MM.1S (cell line): ENCODE measurements at regions not wholly inside any gene's neighbourhood (a gene's known extent, or its start where the extent isn't known, plus 50 kb on each side); places are given as distances from the start of the nearest gene placed in this dataset.

Experiments used
- DNase-seq: peaks from one replicate; pipeline ENCODE4 v3.0.0-alpha.2; 2015
- H2AFZ ChIP-seq: fragments of 300-600 bp; sonication (generic); 2 replicates; pipeline ENCODE4 v1.6.0; 2016; ENCODE audit warnings: antibody characterized with exemption, low read length
- H3F3A ChIP-seq: fragments of 300-600 bp; sonication (generic); 2 replicates; pipeline ENCODE4 v1.6.1; 2016; ENCODE audit warnings: mild to moderate bottlenecking, antibody characterized with exemption, low read length, moderate library complexity, mixed read lengths; ENCODE audit not compliant: insufficient read depth
- H3K27ac ChIP-seq: fragments of 300-600 bp; sonication (generic); 2 replicates; pipeline ENCODE4 v1.5.1; 2016; ENCODE audit warnings: mild to moderate bottlenecking, low read length
- H3K27me3 ChIP-seq: fragments of 300-600 bp; sonication (generic); replicated peaks from 2 replicates; pipeline ENCODE4 v1.6.0; 2016; ENCODE audit warnings: low read length; ENCODE audit not compliant: insufficient read depth
- H3K36me3 ChIP-seq: fragments of 300-600 bp; sonication (generic); replicated peaks from 2 replicates; pipeline ENCODE4 v1.6.1; 2016; ENCODE audit warnings: mild to moderate bottlenecking, low read length, mixed read lengths; ENCODE audit not compliant: insufficient read depth
- H3K4me1 ChIP-seq: fragments of 300-600 bp; sonication (generic); 2 replicates; pipeline ENCODE4 v1.6.1; 2016; ENCODE audit warnings: low read length, mixed read lengths
- H3K4me2 ChIP-seq: fragments of 300-600 bp; sonication (generic); 2 replicates; pipeline ENCODE4 v1.6.0; 2016; ENCODE audit warnings: low read depth, low read length
- H3K4me3 ChIP-seq: fragments of 300-600 bp; sonication (generic); 2 replicates; pipeline ENCODE4 v1.5.1; 2016; ENCODE audit warnings: low read length, mixed read lengths
- H3K79me2 ChIP-seq: fragments of 300-600 bp; sonication (generic); 2 replicates; pipeline ENCODE4 v1.6.1; 2016; ENCODE audit warnings: mixed run types, low read length, mixed read lengths
- H3K9ac ChIP-seq: fragments of 300-600 bp; sonication (generic); 2 replicates; pipeline ENCODE4 v1.6.1; 2016; ENCODE audit warnings: low read length, mixed read lengths
- H3K9me2 ChIP-seq: fragments of 300-600 bp; sonication (generic); replicated peaks from 2 replicates; pipeline ENCODE4 v1.6.1; 2016; ENCODE audit warnings: mild to moderate bottlenecking, low read length, mixed read lengths; ENCODE audit not compliant: insufficient read depth
- H3K9me3 ChIP-seq: fragments of 300-600 bp; sonication (generic); replicated peaks from 2 replicates; pipeline ENCODE4 v1.6.1; 2016; ENCODE audit warnings: mild to moderate bottlenecking, low read length, mixed read lengths; ENCODE audit not compliant: insufficient read depth
- H4K20me1 ChIP-seq: fragments of 300-600 bp; sonication (generic); 2 replicates; pipeline ENCODE4 v1.6.1; 2016; ENCODE audit warnings: mild to moderate bottlenecking, low read length, moderate library complexity, mixed read lengths; ENCODE audit not compliant: insufficient read depth
- CTCF ChIP-seq: fragments of 300-600 bp; sonication (generic); IDR thresholded peaks from 2 replicates; pipeline ENCODE4 v1.5.1; 2016; ENCODE audit warnings: antibody characterized with exemption, low read length, mixed read lengths
- EZH2 ChIP-seq: fragments of 300-600 bp; sonication (generic); optimal IDR thresholded peaks from 2 replicates; pipeline ENCODE3; 2017; ENCODE audit warnings: low read depth, mild to moderate bottlenecking, antibody characterized with exemption, low read length, mixed read lengths
- EZH2phosphoT487 ChIP-seq: fragments of 300-600 bp; sonication (generic); IDR thresholded peaks from 2 replicates; pipeline ENCODE4 v1.6.1; 2018; ENCODE audit warnings: antibody characterized with exemption, low read length

GRCh38 chr2:223537115-223537514 lies 65.0 kb downstream of the SCG2 start:
- Histone ChIP-seq H3K27me3 (no peaks in the 10 kb centered on the region), H3K9me3 (no peaks in the 10 kb centered on the region), H3K27ac (no peak overlapping the region), H3K4me3 (no peak overlapping the region), H3K4me1 (no peaks in the 10 kb centered on the region), H3K9me2 (no peaks in the 10 kb centered on the region), H2AFZ (no peak overlapping the region), H4K20me1 (no peaks in the 10 kb centered on the region), H3K4me2 (no peak overlapping the region), H3K9ac (no peak overlapping the region), H3F3A (no peaks in the 10 kb centered on the region), H3K36me3 (no peaks in the 10 kb centered on the region), H3K79me2 (no peaks in the 10 kb centered on the region)
- TF ChIP-seq EZH2 (no peak), EZH2phosphoT487 (no peak), CTCF (no peak)
- DNase-seq: no peak

GRCh38 chr2:223537651-223538601 lies 64.2 kb downstream of the SCG2 start:
- no peaks in the 10 kb centered on the region for H3K36me3 ChIP-seq
- H3K27ac ChIP-seq: no peak overlapping the region
- no peaks in the 10 kb centered on the region for H3K79me2 ChIP-seq
- no peaks in the 10 kb centered on the region for H3K9me2 ChIP-seq
- no peaks in the 10 kb centered on the region for H3K9me3 ChIP-seq
- H3F3A ChIP-seq: no peaks in the 10 kb centered on the region
- H3K4me2 ChIP-seq: no peak overlapping the region
- no peak overlapping the region for H3K4me3 ChIP-seq
- no peaks in the 10 kb centered on the region for H3K4me1 ChIP-seq
- no peaks in the 10 kb centered on the region for H3K27me3 ChIP-seq
- no peak for DNase-seq
- TF ChIP-seq EZH2phosphoT487 (no peak), EZH2 (no peak), CTCF (no peak)
- no peak overlapping the region for H2AFZ ChIP-seq
- H3K9ac ChIP-seq: no peak overlapping the region
- H4K20me1 ChIP-seq: no peaks in the 10 kb centered on the region

GRCh38 chr2:223538920-223539440 lies 63.2 kb downstream of the SCG2 start:
- Histone ChIP-seq H3K27ac (no peak overlapping the region), H3K9ac (no peak overlapping the region), H3K79me2 (no peaks in the 10 kb centered on the region), H3K4me2 (no peak overlapping the region), H3F3A (no peaks in the 10 kb centered on the region), H2AFZ (no peak overlapping the region), H3K9me3 (no peaks in the 10 kb centered on the region), H3K4me3 (no peak overlapping the region), H3K9me2 (no peaks in the 10 kb centered on the region), H4K20me1 (no peaks in the 10 kb centered on the region), H3K4me1 (no peaks in the 10 kb centered on the region), H3K36me3 (no peaks in the 10 kb centered on the region), H3K27me3 (no peaks in the 10 kb centered on the region)
- no peak for TF ChIP-seq EZH2
- no peak for TF ChIP-seq CTCF
- TF ChIP-seq EZH2phosphoT487: no peak
- DNase-seq: no peak
